ENCODE measurements at regions not wholly inside any gene's neighbourhood (a gene's known extent, or its start where the extent isn't known, plus 50 kb on each side); places are given as distances from the start of the nearest gene placed in this dataset.

DNA sequence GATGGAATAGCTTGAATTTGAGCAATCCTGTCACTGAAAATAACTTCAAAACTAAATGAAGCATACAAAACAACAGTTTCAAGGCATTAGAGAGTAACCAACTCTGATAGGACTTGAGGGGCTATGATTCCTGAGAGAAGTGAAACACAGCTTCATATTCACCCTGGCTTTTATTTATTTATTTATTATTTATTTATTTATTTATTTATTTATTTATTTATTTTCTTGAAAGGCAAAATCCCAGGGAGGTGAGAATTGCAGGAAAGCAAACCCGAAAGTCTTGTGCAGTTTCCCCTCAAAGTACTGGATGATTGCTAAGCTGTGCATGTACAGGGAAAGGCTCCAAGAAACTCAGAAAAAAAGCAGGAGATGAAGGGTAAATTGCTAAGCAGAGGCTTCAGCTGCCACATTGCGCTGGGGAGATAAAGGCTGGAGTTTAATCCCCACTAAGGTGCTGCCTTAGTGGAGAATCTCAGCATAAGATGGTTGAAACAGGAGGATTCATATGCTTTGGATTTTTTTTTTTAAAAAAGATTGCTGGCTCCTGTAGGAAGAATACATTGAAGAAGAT is 72.9 kb upstream of the COL24A1 start:
- ATAC-seq: no peak

DNA sequence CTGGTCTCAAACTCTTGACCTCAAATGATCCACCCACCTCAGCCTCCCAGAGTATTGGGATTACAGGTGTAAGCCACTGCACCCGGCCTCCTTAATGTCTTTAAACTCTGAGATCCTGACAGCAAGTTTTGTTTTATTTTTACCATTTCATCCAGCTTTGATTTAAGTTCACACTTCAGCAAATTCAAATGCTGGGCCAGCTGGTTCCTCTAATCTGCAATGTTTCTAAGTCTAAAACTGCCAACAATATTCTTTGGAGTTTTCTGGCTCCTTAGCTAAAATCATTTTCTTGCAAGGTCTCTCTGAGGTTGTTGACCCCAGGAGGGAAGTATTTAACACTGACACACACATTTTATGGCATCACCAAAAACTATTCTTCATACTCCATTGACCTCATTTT is 72.0 kb upstream of the COL24A1 start:
- Mint-ChIP-seq H3K27ac (no peak overlapping the region), H3K36me3 (no peaks in the 10 kb centered on the region), H3K4me1 (peaks cover 18% of the 10 kb centered on the region), H3K4me3 (no peak overlapping the region), H3K27me3 (ENCODE audit: low read depth) (no peaks in the 10 kb centered on the region), H3K9me3 (no peaks in the 10 kb centered on the region)
- TF ChIP-seq, protein P1, sequence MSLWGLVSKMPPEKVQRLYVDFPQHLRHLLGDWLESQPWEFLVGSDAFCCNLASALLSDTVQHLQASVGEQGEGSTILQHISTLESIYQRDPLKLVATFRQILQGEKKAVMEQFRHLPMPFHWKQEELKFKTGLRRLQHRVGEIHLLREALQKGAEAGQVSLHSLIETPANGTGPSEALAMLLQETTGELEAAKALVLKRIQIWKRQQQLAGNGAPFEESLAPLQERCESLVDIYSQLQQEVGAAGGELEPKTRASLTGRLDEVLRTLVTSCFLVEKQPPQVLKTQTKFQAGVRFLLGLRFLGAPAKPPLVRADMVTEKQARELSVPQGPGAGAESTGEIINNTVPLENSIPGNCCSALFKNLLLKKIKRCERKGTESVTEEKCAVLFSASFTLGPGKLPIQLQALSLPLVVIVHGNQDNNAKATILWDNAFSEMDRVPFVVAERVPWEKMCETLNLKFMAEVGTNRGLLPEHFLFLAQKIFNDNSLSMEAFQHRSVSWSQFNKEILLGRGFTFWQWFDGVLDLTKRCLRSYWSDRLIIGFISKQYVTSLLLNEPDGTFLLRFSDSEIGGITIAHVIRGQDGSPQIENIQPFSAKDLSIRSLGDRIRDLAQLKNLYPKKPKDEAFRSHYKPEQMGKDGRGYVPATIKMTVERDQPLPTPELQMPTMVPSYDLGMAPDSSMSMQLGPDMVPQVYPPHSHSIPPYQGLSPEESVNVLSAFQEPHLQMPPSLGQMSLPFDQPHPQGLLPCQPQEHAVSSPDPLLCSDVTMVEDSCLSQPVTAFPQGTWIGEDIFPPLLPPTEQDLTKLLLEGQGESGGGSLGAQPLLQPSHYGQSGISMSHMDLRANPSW (CRISPR knock-in tag; conservative IDR thresholded peaks at IDR 0.05; ENCODE audit: low read depth): no peak
- no peak for TF ChIP-seq SMAD4 (CRISPR knock-in tag; IDR thresholded peaks at IDR 0.05)
- no peak for TF ChIP-seq HMGA2 (CRISPR knock-in tag; IDR thresholded peaks at IDR 0.05)
- no peak for TF ChIP-seq SP1 (CRISPR knock-in tag; conservative IDR thresholded peaks at IDR 0.05)
- TF ChIP-seq, protein P2, sequence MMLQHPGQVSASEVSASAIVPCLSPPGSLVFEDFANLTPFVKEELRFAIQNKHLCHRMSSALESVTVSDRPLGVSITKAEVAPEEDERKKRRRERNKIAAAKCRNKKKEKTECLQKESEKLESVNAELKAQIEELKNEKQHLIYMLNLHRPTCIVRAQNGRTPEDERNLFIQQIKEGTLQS (CRISPR knock-in tag; conservative IDR thresholded peaks at IDR 0.05): no peak
- no peak for TF ChIP-seq FOXP1 (CRISPR knock-in tag; IDR thresholded peaks at IDR 0.05; ENCODE audit: borderline replicate concordance)
- TF ChIP-seq, protein P3, sequence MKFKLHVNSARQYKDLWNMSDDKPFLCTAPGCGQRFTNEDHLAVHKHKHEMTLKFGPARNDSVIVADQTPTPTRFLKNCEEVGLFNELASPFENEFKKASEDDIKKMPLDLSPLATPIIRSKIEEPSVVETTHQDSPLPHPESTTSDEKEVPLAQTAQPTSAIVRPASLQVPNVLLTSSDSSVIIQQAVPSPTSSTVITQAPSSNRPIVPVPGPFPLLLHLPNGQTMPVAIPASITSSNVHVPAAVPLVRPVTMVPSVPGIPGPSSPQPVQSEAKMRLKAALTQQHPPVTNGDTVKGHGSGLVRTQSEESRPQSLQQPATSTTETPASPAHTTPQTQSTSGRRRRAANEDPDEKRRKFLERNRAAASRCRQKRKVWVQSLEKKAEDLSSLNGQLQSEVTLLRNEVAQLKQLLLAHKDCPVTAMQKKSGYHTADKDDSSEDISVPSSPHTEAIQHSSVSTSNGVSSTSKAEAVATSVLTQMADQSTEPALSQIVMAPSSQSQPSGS (CRISPR knock-in tag; IDR thresholded peaks at IDR 0.05; ENCODE audit: borderline replicate concordance, low read depth): no peak
- TF ChIP-seq NFYB (CRISPR knock-in tag; conservative IDR thresholded peaks at IDR 0.05; ENCODE audit: low read depth): no peak
- ChIA-PET CTCF (no interaction called here), POLR2A (no interaction called here)
- ATAC-seq (no peak), DNase-seq (ENCODE audit: low spot score) (no peak)

More for the DNA sequence above, 72.9 kb upstream of the COL24A1 start:
- Mint-ChIP-seq H3K36me3 (no peaks in the 10 kb centered on the region), H3K27ac (no peak overlapping the region), H3K27me3 (ENCODE audit: low read depth) (no peaks in the 10 kb centered on the region), H3K4me3 (no peak overlapping the region), H3K4me1 (peaks cover 18% of the 10 kb centered on the region), H3K9me3 (peaks cover 2% of the 10 kb centered on the region)
- ChIA-PET POLR2A (no interaction called here), CTCF (no interaction called here)
- no peak for DNase-seq (ENCODE audit: low spot score)
- TF ChIP-seq, protein P4, sequence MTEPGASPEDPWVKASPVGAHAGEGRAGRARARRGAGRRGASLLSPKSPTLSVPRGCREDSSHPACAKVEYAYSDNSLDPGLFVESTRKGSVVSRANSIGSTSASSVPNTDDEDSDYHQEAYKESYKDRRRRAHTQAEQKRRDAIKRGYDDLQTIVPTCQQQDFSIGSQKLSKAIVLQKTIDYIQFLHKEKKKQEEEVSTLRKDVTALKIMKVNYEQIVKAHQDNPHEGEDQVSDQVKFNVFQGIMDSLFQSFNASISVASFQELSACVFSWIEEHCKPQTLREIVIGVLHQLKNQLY (CRISPR knock-in tag; IDR thresholded peaks at IDR 0.05): no peak
- TF ChIP-seq, protein P5, sequence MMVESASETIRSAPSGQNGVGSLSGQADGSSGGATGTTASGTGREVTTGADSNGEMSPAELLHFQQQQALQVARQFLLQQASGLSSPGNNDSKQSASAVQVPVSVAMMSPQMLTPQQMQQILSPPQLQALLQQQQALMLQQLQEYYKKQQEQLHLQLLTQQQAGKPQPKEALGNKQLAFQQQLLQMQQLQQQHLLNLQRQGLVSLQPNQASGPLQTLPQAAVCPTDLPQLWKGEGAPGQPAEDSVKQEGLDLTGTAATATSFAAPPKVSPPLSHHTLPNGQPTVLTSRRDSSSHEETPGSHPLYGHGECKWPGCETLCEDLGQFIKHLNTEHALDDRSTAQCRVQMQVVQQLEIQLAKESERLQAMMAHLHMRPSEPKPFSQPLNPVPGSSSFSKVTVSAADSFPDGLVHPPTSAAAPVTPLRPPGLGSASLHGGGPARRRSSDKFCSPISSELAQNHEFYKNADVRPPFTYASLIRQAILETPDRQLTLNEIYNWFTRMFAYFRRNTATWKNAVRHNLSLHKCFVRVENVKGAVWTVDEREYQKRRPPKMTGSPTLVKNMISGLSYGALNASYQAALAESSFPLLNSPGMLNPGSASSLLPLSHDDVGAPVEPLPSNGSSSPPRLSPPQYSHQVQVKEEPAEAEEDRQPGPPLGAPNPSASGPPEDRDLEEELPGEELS (CRISPR knock-in tag; IDR thresholded peaks at IDR 0.05): no peak
- TF ChIP-seq HMGA2 (CRISPR knock-in tag; IDR thresholded peaks at IDR 0.05): 0 out of 2 replicates have a peak, but pooled peaks have one; percentile 15

DNA sequence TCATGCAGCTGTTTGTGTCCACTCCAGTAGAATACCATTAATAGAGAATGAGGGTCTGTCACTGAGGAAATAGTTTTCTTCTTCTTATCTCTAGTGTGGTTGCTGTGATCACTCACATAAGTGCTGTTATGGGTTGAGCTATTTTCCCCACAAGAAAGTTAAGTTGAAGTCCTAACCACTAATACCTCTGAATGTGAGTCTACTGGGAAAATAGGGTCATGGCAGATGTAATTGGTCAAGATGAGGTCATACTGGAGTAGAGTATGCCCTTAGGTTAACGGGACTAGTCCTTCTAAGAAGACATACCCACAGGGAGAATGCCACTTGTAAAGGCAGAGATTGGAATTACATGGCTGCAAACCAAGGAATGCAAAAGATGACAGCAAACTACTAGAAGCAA is 70.5 kb upstream of the COL24A1 start:
- POLR2A ChIA-PET: no interaction called here
- no peak; the same call in 1 of the 2 replicates for ATAC-seq
- Mint-ChIP-seq H3K4me1 (peaks cover 18% of the 10 kb centered on the region), H3K4me3 (no peak overlapping the region), H3K9me3 (no peaks in the 10 kb centered on the region), H3K27me3 (ENCODE audit: low read depth) (no peaks in the 10 kb centered on the region), H3K36me3 (no peaks in the 10 kb centered on the region), H3K27ac (no peak overlapping the region)
- DNase-seq (ENCODE audit: low spot score): no peak
- TF ChIP-seq, protein P6, sequence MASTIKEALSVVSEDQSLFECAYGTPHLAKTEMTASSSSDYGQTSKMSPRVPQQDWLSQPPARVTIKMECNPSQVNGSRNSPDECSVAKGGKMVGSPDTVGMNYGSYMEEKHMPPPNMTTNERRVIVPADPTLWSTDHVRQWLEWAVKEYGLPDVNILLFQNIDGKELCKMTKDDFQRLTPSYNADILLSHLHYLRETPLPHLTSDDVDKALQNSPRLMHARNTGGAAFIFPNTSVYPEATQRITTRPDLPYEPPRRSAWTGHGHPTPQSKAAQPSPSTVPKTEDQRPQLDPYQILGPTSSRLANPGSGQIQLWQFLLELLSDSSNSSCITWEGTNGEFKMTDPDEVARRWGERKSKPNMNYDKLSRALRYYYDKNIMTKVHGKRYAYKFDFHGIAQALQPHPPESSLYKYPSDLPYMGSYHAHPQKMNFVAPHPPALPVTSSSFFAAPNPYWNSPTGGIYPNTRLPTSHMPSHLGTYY (CRISPR knock-in tag; IDR thresholded peaks at IDR 0.05): no peak
- CTCF ChIA-PET: no interaction called here

All from WTC11 (cell line).